HEK293 (cell line): ENCODE measurements at regions not wholly inside any gene's neighbourhood (a gene's known extent, or its start where the extent isn't known, plus 50 kb on each side); places are given as distances from the start of the nearest gene placed in this dataset.

Experiments
- CTCF ChIA-PET: fragments of 350-600 bp; formaldehyde crosslinking; extraction: SDS; loops from one replicate; lab custom pipeline; 2021; ENCODE audit warnings: antibody characterized with exemption; lab: Yijun Ruan, JAX
- POLR2A ChIA-PET: fragments of 300-600 bp; formaldehyde crosslinking; extraction: SDS; loops from one replicate; lab custom pipeline; 2020; ENCODE audit warnings: antibody characterized with exemption, inconsistent platforms; lab: Yijun Ruan, JAX
- H3K27ac ChIP-seq: fragments of 200-500 bp; sonication (Bioruptor generic); 2 replicates; pipeline ENCODE4 v1.5.1; 2014; ENCODE audit warnings: low read depth, low read length, control low read depth, inconsistent platforms; ENCODE audit errors: extremely low read depth
- H3K36me3 ChIP-seq, 2 experiments: fragments of 200-500 bp in 1 of 2; sonication (Bioruptor generic) in 1 of 2; 1 replicate in 1 of 2; 2 replicates in 1 of 2; pipeline ENCODE4 v1.5.1; 2014 to 2017; ENCODE audit warnings: inconsistent platforms in 2 of 2, low read length in 2 of 2; ENCODE audit not compliant: control insufficient read depth in 2 of 2, insufficient read depth in 1 of 2
- H3K4me1 ChIP-seq: fragments of 200-500 bp; sonication (Bioruptor generic); 2 replicates; pipeline ENCODE4 v1.5.1; 2014; ENCODE audit warnings: mild to moderate bottlenecking, low read length, inconsistent platforms; ENCODE audit not compliant: control insufficient read depth, insufficient read depth
- H3K4me3 ChIP-seq: 2 replicates; pipeline ENCODE4 v1.5.1; 2011; ENCODE audit warnings: low read depth, mild to moderate bottlenecking, control low read depth, low read length, moderate library complexity
- H3K9me3 ChIP-seq: fragments of 200-500 bp; sonication (Bioruptor generic); 2 replicates; pipeline ENCODE4 v1.5.1; 2014; ENCODE audit warnings: low read depth, low read length, inconsistent platforms; ENCODE audit not compliant: control insufficient read depth, insufficient read depth
- KLF10 ChIP-seq: fragments of 450-650 bp; IDR thresholded peaks from 2 replicates; pipeline ENCODE4 v1.5.1; 2018; ENCODE audit warnings: missing biosample characterization, mild to moderate bottlenecking, missing genetic modification characterization
- PBX3 ChIP-seq: sonication (generic); formaldehyde crosslinking; IDR thresholded peaks from 2 replicates; pipeline ENCODE4 v1.8.1; 2022; ENCODE audit warnings: mild to moderate bottlenecking, moderate library complexity, missing genetic modification reagents
- REPIN1 ChIP-seq: fragments of 450-650 bp; formaldehyde crosslinking; IDR thresholded peaks from 2 replicates; pipeline ENCODE4 v1.5.1; 2017; ENCODE audit warnings: missing biosample characterization, missing genetic modification characterization, low read depth
- TSHZ1 ChIP-seq: fragments of 450-650 bp; formaldehyde crosslinking; IDR thresholded peaks from 2 replicates; pipeline ENCODE4 v1.5.1; 2016; ENCODE audit warnings: missing biosample characterization, missing genetic modification characterization, borderline replicate concordance
- ZBTB6 ChIP-seq: fragments of 450-650 bp; formaldehyde crosslinking; IDR thresholded peaks from 2 replicates; pipeline ENCODE4 v1.5.1; 2017; ENCODE audit warnings: missing biosample characterization, missing genetic modification characterization
- ZNF175 ChIP-seq: fragments of 450-650 bp; formaldehyde crosslinking; IDR thresholded peaks from 2 replicates; pipeline ENCODE4 v1.5.1; 2016; ENCODE audit warnings: missing biosample characterization, missing genetic modification characterization
- ZNF280D ChIP-seq: fragments of 450-650 bp; formaldehyde crosslinking; IDR thresholded peaks from 2 replicates; pipeline ENCODE4 v1.5.1; 2016; ENCODE audit warnings: missing biosample characterization, missing genetic modification characterization
- ZNF311 ChIP-seq: fragments of 450-650 bp; formaldehyde crosslinking; IDR thresholded peaks from 2 replicates; pipeline ENCODE4 v1.5.1; 2017; ENCODE audit warnings: missing biosample characterization, missing genetic modification characterization, borderline replicate concordance
- ZNF398 ChIP-seq: fragments of 450-650 bp; formaldehyde crosslinking; IDR thresholded peaks from 2 replicates; pipeline ENCODE4 v1.5.1; 2017; ENCODE audit warnings: missing biosample characterization, missing genetic modification characterization
- ZNF416 ChIP-seq: fragments of 450-650 bp; formaldehyde crosslinking; IDR thresholded peaks from 2 replicates; pipeline ENCODE4 v1.5.1; 2016; ENCODE audit warnings: missing biosample characterization, missing genetic modification characterization
- ZNF423 ChIP-seq: fragments of 450-650 bp; formaldehyde crosslinking; IDR thresholded peaks from 2 replicates; pipeline ENCODE4 v1.5.1; 2016; ENCODE audit warnings: missing biosample characterization, missing genetic modification characterization
- ZNF48 ChIP-seq: fragments of 450-650 bp; formaldehyde crosslinking; IDR thresholded peaks from 2 replicates; pipeline ENCODE4 v1.5.1; 2016; ENCODE audit warnings: missing biosample characterization, missing genetic modification characterization
- ZNF514 ChIP-seq: fragments of 450-650 bp; formaldehyde crosslinking; IDR thresholded peaks from 2 replicates; pipeline ENCODE4 v1.5.1; 2016; ENCODE audit warnings: missing biosample characterization, missing genetic modification characterization
- ZNF518A ChIP-seq: fragments of 450-650 bp; formaldehyde crosslinking; conservative IDR thresholded peaks from 2 replicates; pipeline ENCODE4 v1.5.1; 2016; ENCODE audit warnings: low read depth, missing biosample characterization, missing genetic modification characterization
- ZNF560 ChIP-seq: fragments of 450-650 bp; formaldehyde crosslinking; IDR thresholded peaks from 2 replicates; pipeline ENCODE4 v1.5.1; 2017; ENCODE audit warnings: missing biosample characterization, missing genetic modification characterization, borderline replicate concordance
- ZNF600 ChIP-seq: fragments of 450-650 bp; formaldehyde crosslinking; IDR thresholded peaks from 2 replicates; pipeline ENCODE4 v1.5.1; 2016; ENCODE audit warnings: missing biosample characterization, missing genetic modification characterization
- ZNF658 ChIP-seq: fragments of 450-650 bp; formaldehyde crosslinking; IDR thresholded peaks from 2 replicates; pipeline ENCODE4; 2016; ENCODE audit warnings: missing biosample characterization, missing genetic modification characterization
- ZNF670 ChIP-seq: fragments of 450-650 bp; formaldehyde crosslinking; IDR thresholded peaks from 2 replicates; pipeline ENCODE4 v1.5.1; 2016; ENCODE audit warnings: missing biosample characterization, missing genetic modification characterization, low read depth
- ZXDB ChIP-seq: fragments of 450-650 bp; formaldehyde crosslinking; IDR thresholded peaks from 2 replicates; pipeline ENCODE4 v1.5.1; 2016; ENCODE audit warnings: missing biosample characterization, missing genetic modification characterization

- no peak for TF ChIP-seq ZBTB6 (tag by site-specific recombination)
- TF ChIP-seq ZNF423 (tag by site-specific recombination) = no peak
- no peak for TF ChIP-seq ZNF48 (tag by site-specific recombination)
Observed at GRCh38 chr2:184203661-184204060, 394.7 kb upstream of the ZNF804A start (continued).

GRCh38 chr2:184205048-184205596 lies 393.2 kb upstream of the ZNF804A start:
- Histone ChIP-seq H3K36me3 (no peaks in the 10 kb centered on the region), H3K4me1 (no peaks in the 10 kb centered on the region), H3K4me3 (no peak overlapping the region), H3K27ac (no peak overlapping the region), H3K9me3 (no peaks in the 10 kb centered on the region)
- ChIA-PET POLR2A (no interaction called here), CTCF (no interaction called here)
- TF ChIP-seq ZNF518A (tag by site-specific recombination) (no peak), PBX3 (CRISPR knock-in tag) (no peak), ZNF600 (tag by site-specific recombination) (no peak), TSHZ1 (tag by site-specific recombination) (no peak), ZNF280D (tag by site-specific recombination) (no peak), ZNF670 (tag by site-specific recombination) (no peak), ZBTB6 (tag by site-specific recombination) (no peak), ZNF398 (tag by site-specific recombination) (no peak), ZNF658 (tag by site-specific recombination) (no peak), REPIN1 (tag by site-specific recombination) (no peak), ZNF416 (no peak), ZXDB (no peak), ZNF560 (tag by site-specific recombination) (no peak), ZNF311 (tag by site-specific recombination) (no peak), KLF10 (no peak), ZNF175 (tag by site-specific recombination) (no peak), ZNF514 (no peak)
